Astrocyte (in vitro differentiated cells and primary cell): ENCODE measurements at regions not wholly inside any gene's neighbourhood (a gene's known extent, or its start where the extent isn't known, plus 50 kb on each side); places are given as distances from the start of the nearest gene placed in this dataset.

Experiments used
- EZH2 ChIP-seq: IDR thresholded peaks from 2 replicates; pipeline ENCODE4 v1.6.1; 2012; ENCODE audit warnings: mild to moderate bottlenecking, low read length, inconsistent platforms; ENCODE audit not compliant: insufficient read depth
- TF ChIP-seq, protein P1 (sequence below): IDR thresholded peaks from 2 replicates; pipeline ENCODE4 v1.5.1; 2011; ENCODE audit warnings: low read depth, mild to moderate bottlenecking, inconsistent platforms, low read length, moderate library complexity; ENCODE audit not compliant: insufficient read depth

DNA sequence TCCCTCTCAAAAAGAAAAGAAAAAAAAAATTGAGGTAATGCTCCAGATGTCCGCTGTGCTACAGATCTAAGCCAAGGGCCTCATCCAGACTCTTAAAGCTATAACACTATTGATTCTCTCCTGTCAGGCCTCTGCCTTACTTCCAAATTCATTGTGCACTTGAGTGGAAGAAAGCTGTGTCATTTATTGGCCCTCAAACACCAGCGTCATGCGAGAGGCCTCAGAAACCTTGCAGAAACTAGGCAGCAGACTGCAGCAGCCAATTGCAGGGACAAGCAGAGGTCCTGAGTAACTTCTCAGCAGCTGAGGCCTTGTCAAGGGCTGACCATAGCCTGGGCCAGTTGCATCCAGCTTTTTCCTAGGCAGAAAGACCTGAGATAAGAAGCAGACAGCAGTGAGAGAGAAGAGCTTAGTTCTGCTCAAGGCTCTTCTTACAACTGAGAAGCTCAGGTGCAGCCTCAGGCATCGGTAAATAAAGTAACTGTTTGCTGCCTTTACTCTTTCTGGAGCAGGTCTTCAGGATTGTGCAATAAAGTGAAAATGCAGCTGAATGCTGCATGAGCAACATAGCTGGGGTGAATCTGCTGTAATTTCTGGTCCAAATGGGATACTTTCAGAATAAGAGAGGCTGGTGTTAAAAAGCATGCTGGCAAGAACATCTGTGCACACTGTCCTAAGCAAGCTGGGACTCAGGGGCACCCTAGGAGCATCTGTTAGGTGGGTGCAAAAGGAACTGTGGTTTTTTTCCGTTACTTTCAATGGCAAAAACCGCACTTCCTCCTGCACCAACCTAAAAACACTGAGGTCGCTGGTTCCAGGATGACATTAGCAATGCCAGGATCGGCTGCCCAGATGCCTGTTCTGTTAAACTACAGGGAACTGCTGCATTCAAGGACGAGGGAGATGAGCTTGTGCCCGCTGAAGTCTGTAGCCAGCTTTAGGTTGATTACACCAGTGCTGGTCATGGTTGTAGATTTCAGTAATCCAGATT, 181.8 kb upstream of the PFKP start:
- TF ChIP-seq, protein P1, sequence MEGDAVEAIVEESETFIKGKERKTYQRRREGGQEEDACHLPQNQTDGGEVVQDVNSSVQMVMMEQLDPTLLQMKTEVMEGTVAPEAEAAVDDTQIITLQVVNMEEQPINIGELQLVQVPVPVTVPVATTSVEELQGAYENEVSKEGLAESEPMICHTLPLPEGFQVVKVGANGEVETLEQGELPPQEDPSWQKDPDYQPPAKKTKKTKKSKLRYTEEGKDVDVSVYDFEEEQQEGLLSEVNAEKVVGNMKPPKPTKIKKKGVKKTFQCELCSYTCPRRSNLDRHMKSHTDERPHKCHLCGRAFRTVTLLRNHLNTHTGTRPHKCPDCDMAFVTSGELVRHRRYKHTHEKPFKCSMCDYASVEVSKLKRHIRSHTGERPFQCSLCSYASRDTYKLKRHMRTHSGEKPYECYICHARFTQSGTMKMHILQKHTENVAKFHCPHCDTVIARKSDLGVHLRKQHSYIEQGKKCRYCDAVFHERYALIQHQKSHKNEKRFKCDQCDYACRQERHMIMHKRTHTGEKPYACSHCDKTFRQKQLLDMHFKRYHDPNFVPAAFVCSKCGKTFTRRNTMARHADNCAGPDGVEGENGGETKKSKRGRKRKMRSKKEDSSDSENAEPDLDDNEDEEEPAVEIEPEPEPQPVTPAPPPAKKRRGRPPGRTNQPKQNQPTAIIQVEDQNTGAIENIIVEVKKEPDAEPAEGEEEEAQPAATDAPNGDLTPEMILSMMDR: no peak
- TF ChIP-seq EZH2: no peak
